ENCODE measurements at regions not wholly inside any gene's neighbourhood (a gene's known extent, or its start where the extent isn't known, plus 50 kb on each side); places are given as distances from the start of the nearest gene placed in this dataset.

GRCh38 chr13:50522506-50522905 is 321.0 kb downstream of the DLEU7 start:
- Histone ChIP-seq H3K27ac (ENCODE audit: low read length in 2 of 2) (no peak overlapping the region), H3K4me1 (ENCODE audit: control insufficient read depth in 2 of 2, insufficient read depth in 2 of 2, low read length in 2 of 2) (peaks cover 16 to 17% of the 10 kb centered on the region in 2 donors), H4K20me1 (ENCODE audit: control insufficient read depth, insufficient read depth, low read length, poor library complexity, severe bottlenecking) (no peaks in the 10 kb centered on the region), H3K27me3 (replicated peaks in 1 of 4; ENCODE audit: control extremely low read depth in 1 of 4, control insufficient read depth in 3 of 4, insufficient read depth in 4 of 4, low read length in 3 of 4) (no peaks in the 10 kb centered on the region), H3K9me3 (ENCODE audit: control extremely low read depth in 1 of 3, control insufficient read depth in 2 of 3, insufficient read depth in 1 of 3, low read length in 2 of 3) (no peaks in the 10 kb centered on the region), H3K79me2 (ENCODE audit: control insufficient read depth, insufficient read depth, low read length) (no peaks in the 10 kb centered on the region), H3K4me2 (replicated peaks; ENCODE audit: low read depth, low read length, poor library complexity, severe bottlenecking) (no peak overlapping the region), H2AFZ (ENCODE audit: insufficient read depth, low read depth, low read length, poor library complexity, severe bottlenecking) (no peak overlapping the region), H3K9ac (ENCODE audit: low read length) (no peak overlapping the region), H3K36me3 (replicated peaks in 1 of 2; ENCODE audit: control extremely low read depth in 1 of 2, control insufficient read depth in 1 of 2, extremely low read depth in 1 of 2, insufficient read depth in 2 of 2, low read length in 1 of 2) (no peaks in the 10 kb centered on the region), H3K4me3 (ENCODE audit: control extremely low read depth in 1 of 5, extremely low read depth in 1 of 5, insufficient read depth in 1 of 5, low read depth in 2 of 5, low read length in 4 of 5) (no peak overlapping the region)
- intact Hi-C loops (cut with micrococcal nuclease) = no loop called here
- POLR2A ChIA-PET = no interaction called here
- Mint-ChIP-seq H3K9me3 (ENCODE audit: insufficient read depth) (no peaks in the 10 kb centered on the region), H3K27ac (no peak overlapping the region), H3K4me3 (no peak overlapping the region), H3K4me1 (peaks cover 22% of the 10 kb centered on the region), H3K27me3 (no peaks in the 10 kb centered on the region)
- CTCF ChIA-PET = no interaction called here
- no peak for TF ChIP-seq EZH2 (IDR thresholded peaks at IDR 0.05; ENCODE audit: borderline replicate concordance, insufficient read depth, low read depth, low read length, poor library complexity, severe bottlenecking)
- TF ChIP-seq CTCF (IDR thresholded peaks at IDR 0.05) = no peak
- 100% methylated on average over 2 of the region's 3 CpGs for WGBS (ENCODE audit: insufficient coverage)
- ATAC-seq (ENCODE audit: low read depth) = no peak
- no peak for DNase-seq

DNA sequence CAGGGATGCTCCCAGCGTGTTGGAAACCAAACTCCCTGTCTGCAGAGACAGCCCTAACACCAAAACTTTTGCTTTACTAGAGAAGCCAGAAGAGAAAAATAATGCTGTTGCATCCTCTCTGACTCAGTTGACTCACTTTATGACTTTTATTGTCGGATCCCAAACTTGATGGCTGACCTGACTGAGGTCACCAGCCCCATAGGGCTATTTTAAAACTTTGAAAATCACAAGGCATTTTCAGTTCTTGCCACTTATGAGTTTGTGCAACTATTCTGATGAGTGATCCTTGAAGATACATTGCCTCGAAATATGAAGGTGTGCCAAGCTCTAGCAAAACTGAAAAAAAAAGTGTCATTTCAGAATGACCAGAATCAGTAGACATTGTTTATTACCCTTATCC is 320.2 kb downstream of the DLEU7 start:
- peaks cover 24 to 25% of the 10 kb centered on the region in 2 donors for H3K4me1 ChIP-seq (ENCODE audit: control insufficient read depth in 2 of 2, insufficient read depth in 2 of 2, low read length in 2 of 2)
- TF ChIP-seq EZH2 (IDR thresholded peaks at IDR 0.05; ENCODE audit: borderline replicate concordance, insufficient read depth, low read depth, low read length, poor library complexity, severe bottlenecking) (no peak), CTCF (IDR thresholded peaks at IDR 0.05) (no peak)
- intact Hi-C loops (cut with micrococcal nuclease) = no loop called here
- Mint-ChIP-seq H3K9me3 (ENCODE audit: insufficient read depth) (no peaks in the 10 kb centered on the region), H3K4me1 (peaks cover 29% of the 10 kb centered on the region), H3K4me3 (no peak overlapping the region), H3K27ac (no peak overlapping the region), H3K27me3 (no peaks in the 10 kb centered on the region)
- no peak overlapping the region for H2AFZ ChIP-seq (ENCODE audit: insufficient read depth, low read depth, low read length, poor library complexity, severe bottlenecking)
- no peak overlapping the region for H3K9ac ChIP-seq (ENCODE audit: low read length)
- no peaks in the 10 kb centered on the region for H4K20me1 ChIP-seq (ENCODE audit: control insufficient read depth, insufficient read depth, low read length, poor library complexity, severe bottlenecking)
- H3K27me3 ChIP-seq (replicated peaks in 1 of 4; ENCODE audit: control extremely low read depth in 1 of 4, control insufficient read depth in 3 of 4, insufficient read depth in 4 of 4, low read length in 3 of 4) = no peaks in the 10 kb centered on the region
- DNase-seq = no peak
- CTCF ChIA-PET = interaction anchor here (1.3 to 1.5 kb wide), 2 partner anchors 278 to 547 kb away, joined by 4 to 5 read pairs; no protein-coding TSS in a partner anchor
- H3K4me2 ChIP-seq (replicated peaks; ENCODE audit: low read depth, low read length, poor library complexity, severe bottlenecking) = no peak overlapping the region
- WGBS (ENCODE audit: insufficient coverage) = 100% methylated on average over 2 of the region's 3 CpGs
- no peak overlapping the region for H3K27ac ChIP-seq (ENCODE audit: low read length in 2 of 2)
- no peaks in the 10 kb centered on the region for H3K36me3 ChIP-seq (replicated peaks in 1 of 2; ENCODE audit: control extremely low read depth in 1 of 2, control insufficient read depth in 1 of 2, extremely low read depth in 1 of 2, insufficient read depth in 2 of 2, low read length in 1 of 2)
- H3K79me2 ChIP-seq (ENCODE audit: control insufficient read depth, insufficient read depth, low read length) = no peaks in the 10 kb centered on the region
- H3K9me3 ChIP-seq (ENCODE audit: control extremely low read depth in 1 of 3, control insufficient read depth in 2 of 3, insufficient read depth in 1 of 3, low read length in 2 of 3) = no peaks in the 10 kb centered on the region
- ATAC-seq (ENCODE audit: low read depth) = no peak
- H3K4me3 ChIP-seq (ENCODE audit: control extremely low read depth in 1 of 5, extremely low read depth in 1 of 5, insufficient read depth in 1 of 5, low read depth in 2 of 5, low read length in 4 of 5) = no peak overlapping the region
- POLR2A ChIA-PET = no interaction called here
